ENCODE measurements at regions not wholly inside any gene's neighbourhood (a gene's known extent, or its start where the extent isn't known, plus 50 kb on each side); places are given as distances from the start of the nearest gene placed in this dataset.

GRCh38 chr2:41695198-41696113 lies 352.4 kb upstream of the PKDCC start:
- no peak overlapping the region for H3K4me3 ChIP-seq (replicated peaks in 1 of 3)
- no peaks in the 10 kb centered on the region for H3K4me1 ChIP-seq
- no peak overlapping the region for H3K27ac ChIP-seq
- 83 to 86% methylated on average over 8 of the region's 8 CpGs for WGBS, 2 donors
- H3K9me3 ChIP-seq, result no peaks in the 10 kb centered on the region
- TF ChIP-seq CTCF (IDR thresholded peaks at IDR 0.05), result no peak
- no peak for TF ChIP-seq POLR2A (IDR thresholded peaks at IDR 0.05)
- no peaks in the 10 kb centered on the region for H3K36me3 ChIP-seq
- DNase-seq, result no peak
- H3K27me3 ChIP-seq, result no peaks in the 10 kb centered on the region
- intact Hi-C loops (cut with DNase I), result no loop called here

GRCh38 chr2:41697389-41697788 lies 350.4 kb upstream of the PKDCC start:
- H3K36me3 ChIP-seq, result no peaks in the 10 kb centered on the region

GRCh38 chr2:41698678-41699422 lies 349.0 kb upstream of the PKDCC start:
- Histone ChIP-seq H3K9me3 (no peaks in the 10 kb centered on the region), H3K36me3 (no peaks in the 10 kb centered on the region), H3K27ac (no peak overlapping the region), H3K4me1 (no peaks in the 10 kb centered on the region), H3K4me3 (replicated peaks in 1 of 3) (no peak overlapping the region), H3K27me3 (no peaks in the 10 kb centered on the region)
- 31 to 41% methylated on average over 18 of the region's 18 CpGs for WGBS, 2 donors
- DNase-seq, result peak; percentile 29 to 31
- intact Hi-C loops (cut with DNase I), result no loop called here
- TF ChIP-seq POLR2A (IDR thresholded peaks at IDR 0.05), result no peak
- peak; percentile 42 to 71 (median 67) for TF ChIP-seq CTCF (IDR thresholded peaks at IDR 0.05)

More at GRCh38 chr2:41697389-41697788, 350.4 kb upstream of the PKDCC start:
- TF ChIP-seq POLR2A (IDR thresholded peaks at IDR 0.05), result no peak
- no peak for TF ChIP-seq CTCF (IDR thresholded peaks at IDR 0.05)
- Histone ChIP-seq H3K4me3 (replicated peaks in 1 of 3) (no peak overlapping the region), H3K4me1 (no peaks in the 10 kb centered on the region), H3K27me3 (no peaks in the 10 kb centered on the region), H3K9me3 (no peaks in the 10 kb centered on the region), H3K27ac (no peak overlapping the region)
- intact Hi-C loops (cut with DNase I), result no loop called here
- DNase-seq, result no peak
- WGBS, 2 donors, result 94 to 96% methylated on average over 35 to 36 of the region's 36 CpGs

GRCh38 chr2:41701231-41701630 lies 346.6 kb upstream of the PKDCC start:
- Histone ChIP-seq H3K4me1 (no peaks in the 10 kb centered on the region), H3K9me3 (no peaks in the 10 kb centered on the region), H3K27me3 (no peaks in the 10 kb centered on the region), H3K36me3 (no peaks in the 10 kb centered on the region), H3K4me3 (replicated peaks in 1 of 3) (no peak overlapping the region), H3K27ac (no peak overlapping the region)
- no peak for TF ChIP-seq POLR2A (IDR thresholded peaks at IDR 0.05)
- TF ChIP-seq CTCF (IDR thresholded peaks at IDR 0.05), result no peak
- DNase-seq, result no peak
- intact Hi-C loops (cut with DNase I), result no loop called here
- 85 to 93% methylated on average over 3 of the region's 3 CpGs for WGBS, 2 donors

GRCh38 chr2:41703123-41703522 lies 344.7 kb upstream of the PKDCC start:
- no peak overlapping the region for H3K4me3 ChIP-seq (replicated peaks in 1 of 3)
- no peak overlapping the region for H3K27ac ChIP-seq
- TF ChIP-seq CTCF (IDR thresholded peaks at IDR 0.05), result no peak
- TF ChIP-seq POLR2A (IDR thresholded peaks at IDR 0.05), result no peak
- no peaks in the 10 kb centered on the region for H3K9me3 ChIP-seq
- peaks cover 0 to 6% of the 10 kb centered on the region in 2 donors for H3K4me1 ChIP-seq
- DNase-seq, result no peak
- intact Hi-C loops (cut with DNase I), result no loop called here
- no peaks in the 10 kb centered on the region for H3K27me3 ChIP-seq
- WGBS, 2 donors, result 91 to 92% methylated on average over 2 of the region's 2 CpGs
- no peaks in the 10 kb centered on the region for H3K36me3 ChIP-seq

Data from thyroid gland (tissue), 4 donors.